ENCODE measurements at regions not wholly inside any gene's neighbourhood (a gene's known extent, or its start where the extent isn't known, plus 50 kb on each side); places are given as distances from the start of the nearest gene placed in this dataset.

- H2AFZ ChIP-seq (ENCODE audit: low read length): no peak overlapping the region
- no peaks in the 10 kb centered on the region for H3K4me1 ChIP-seq (ENCODE audit: insufficient read depth, low read length, poor library complexity, severe bottlenecking)
- no peak overlapping the region for H3K4me2 ChIP-seq (ENCODE audit: low read length)
- POLR2A ChIA-PET: interaction anchor here (1.0 to 1.5 kb wide), 2 partner anchors 10 to 16 kb away, joined by 3 read pairs; no protein-coding TSS in a partner anchor
- intact Hi-C loops (cut with micrococcal nuclease; ENCODE audit: unreplicated experiment): no loop called here
- H3K9me2 ChIP-seq (ENCODE audit: insufficient read depth, low read length): no peaks in the 10 kb centered on the region
- CTCF ChIA-PET (ENCODE audit: unreplicated experiment): no interaction called here
- no peaks in the 10 kb centered on the region for H4K20me1 ChIP-seq (ENCODE audit: insufficient read depth, low read length)
- H3K9me3 ChIP-seq (ENCODE audit: low read length): no peaks in the 10 kb centered on the region
- H3K27ac ChIP-seq (ENCODE audit: low read depth, low read length, poor library complexity, severe bottlenecking): no peak overlapping the region
- H3K36me3 ChIP-seq (ENCODE audit: insufficient read depth, low read length): no peaks in the 10 kb centered on the region
- TF ChIP-seq EZH2phosphoT487 (IDR thresholded peaks at IDR 0.05; ENCODE audit: borderline replicate concordance, low read depth, low read length): no peak
- TF ChIP-seq CTCF (conservative IDR thresholded peaks at IDR 0.05; ENCODE audit: low read length): no peak
- H3K79me2 ChIP-seq (ENCODE audit: insufficient read depth, low read depth, low read length): no peaks in the 10 kb centered on the region
- no peak overlapping the region for H3K4me3 ChIP-seq (ENCODE audit: low read depth, low read length, poor library complexity, severe bottlenecking)
- BruUV-seq (replicated peaks): no TSS peak
- DNase-seq (ENCODE audit: low spot score): no peak
Observed at GRCh38 chr3:159660326-159660725, 328.3 kb upstream of the IL12A start.

GRCh38 chr3:159660901-159661300 is 327.7 kb upstream of the IL12A start:
- Histone ChIP-seq H3K4me3 (ENCODE audit: low read depth, low read length, poor library complexity, severe bottlenecking) (no peak overlapping the region), H3K4me2 (ENCODE audit: low read length) (no peak overlapping the region), H3K9me2 (ENCODE audit: insufficient read depth, low read length) (no peaks in the 10 kb centered on the region), H3K9me3 (ENCODE audit: low read length) (no peaks in the 10 kb centered on the region), H3K79me2 (ENCODE audit: insufficient read depth, low read depth, low read length) (no peaks in the 10 kb centered on the region), H3K36me3 (ENCODE audit: insufficient read depth, low read length) (no peaks in the 10 kb centered on the region), H2AFZ (ENCODE audit: low read length) (no peak overlapping the region), H4K20me1 (ENCODE audit: insufficient read depth, low read length) (no peaks in the 10 kb centered on the region), H3K4me1 (ENCODE audit: insufficient read depth, low read length, poor library complexity, severe bottlenecking) (no peaks in the 10 kb centered on the region), H3K27ac (ENCODE audit: low read depth, low read length, poor library complexity, severe bottlenecking) (no peak overlapping the region)
- TF ChIP-seq CTCF (conservative IDR thresholded peaks at IDR 0.05; ENCODE audit: low read length): no peak
- no peak for TF ChIP-seq EZH2phosphoT487 (IDR thresholded peaks at IDR 0.05; ENCODE audit: borderline replicate concordance, low read depth, low read length)
- DNase-seq (ENCODE audit: low spot score): no peak
- ChIA-PET CTCF (ENCODE audit: unreplicated experiment) (no interaction called here), POLR2A (interaction anchor here (0.6 to 1.5 kb wide), 2 partner anchors 11 to 1117 kb away, joined by 3 read pairs; no protein-coding TSS in a partner anchor)
- intact Hi-C loops (cut with micrococcal nuclease; ENCODE audit: unreplicated experiment): no loop called here
- BruUV-seq (replicated peaks): no TSS peak

GRCh38 chr3:159662549-159662948 is 326.1 kb upstream of the IL12A start:
- no peaks in the 10 kb centered on the region for H3K9me3 ChIP-seq (ENCODE audit: low read length)
- H3K27ac ChIP-seq (ENCODE audit: low read depth, low read length, poor library complexity, severe bottlenecking): no peak overlapping the region
- BruUV-seq (replicated peaks): no TSS peak
- intact Hi-C loops (cut with micrococcal nuclease; ENCODE audit: unreplicated experiment): no loop called here
- DNase-seq (ENCODE audit: low spot score): no peak
- H3K79me2 ChIP-seq (ENCODE audit: insufficient read depth, low read depth, low read length): no peaks in the 10 kb centered on the region
- no peak overlapping the region for H2AFZ ChIP-seq (ENCODE audit: low read length)
- no peak overlapping the region for H3K4me3 ChIP-seq (ENCODE audit: low read depth, low read length, poor library complexity, severe bottlenecking)
- H3K9me2 ChIP-seq (ENCODE audit: insufficient read depth, low read length): no peaks in the 10 kb centered on the region
- no peaks in the 10 kb centered on the region for H4K20me1 ChIP-seq (ENCODE audit: insufficient read depth, low read length)
- CTCF ChIA-PET (ENCODE audit: unreplicated experiment): no interaction called here
- H3K4me2 ChIP-seq (ENCODE audit: low read length): no peak overlapping the region
- H3K36me3 ChIP-seq (ENCODE audit: insufficient read depth, low read length): no peaks in the 10 kb centered on the region
- POLR2A ChIA-PET: no interaction called here
- TF ChIP-seq CTCF (conservative IDR thresholded peaks at IDR 0.05; ENCODE audit: low read length) (no peak), EZH2phosphoT487 (IDR thresholded peaks at IDR 0.05; ENCODE audit: borderline replicate concordance, low read depth, low read length) (no peak)
- no peaks in the 10 kb centered on the region for H3K4me1 ChIP-seq (ENCODE audit: insufficient read depth, low read length, poor library complexity, severe bottlenecking)

Measured in OCI-LY7 (cell line).